ENCODE measurements at regions not wholly inside any gene's neighbourhood (a gene's known extent, or its start where the extent isn't known, plus 50 kb on each side); places are given as distances from the start of the nearest gene placed in this dataset.
"Not testable (repeated sequence)": the region's sequence is repeated elsewhere in the genome, so short reads cannot be mapped to it uniquely, and the experiment has no call there.

DNA sequence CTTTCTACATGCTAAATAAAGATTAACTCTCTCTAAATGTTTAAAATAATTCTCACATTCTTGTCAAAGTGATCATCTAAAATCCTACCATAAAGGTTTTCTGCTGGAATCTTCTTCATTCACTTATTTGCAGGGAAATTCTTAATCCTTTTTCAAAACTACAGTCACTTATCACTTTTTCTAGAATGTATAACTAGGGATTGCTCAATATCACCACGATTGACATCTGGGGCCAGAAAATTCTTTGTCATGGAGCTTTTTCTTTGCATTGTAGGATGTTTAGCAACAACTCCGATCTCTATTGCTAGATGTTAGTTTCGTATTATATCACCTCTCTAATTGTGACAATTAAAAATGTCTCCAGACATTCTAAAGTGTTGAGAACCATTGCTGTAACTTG lies 344.9 kb upstream of the PIK3R1 start:
- DNase-seq = no peak

DNA sequence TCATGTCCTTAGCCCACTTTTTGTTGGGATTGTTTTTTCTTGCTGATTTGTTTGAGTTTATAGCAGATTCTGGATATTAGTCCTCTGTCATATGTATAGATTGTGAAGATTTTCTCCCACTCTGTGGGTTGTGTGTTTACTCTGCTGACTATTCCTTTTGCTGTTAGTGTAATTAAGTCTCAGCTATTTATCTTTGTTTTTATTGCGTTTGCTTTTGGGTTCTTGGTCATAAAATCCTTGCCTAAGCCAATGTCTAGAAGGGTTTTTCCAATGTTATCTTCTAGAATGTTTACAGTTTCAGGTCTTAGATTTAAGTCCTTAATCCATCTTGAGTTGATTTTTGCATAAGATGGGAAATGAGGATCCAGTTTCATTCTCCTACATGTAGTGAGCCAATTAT lies 351.2 kb upstream of the PIK3R1 start:
- not testable (repeated sequence) for DNase-seq

DNA sequence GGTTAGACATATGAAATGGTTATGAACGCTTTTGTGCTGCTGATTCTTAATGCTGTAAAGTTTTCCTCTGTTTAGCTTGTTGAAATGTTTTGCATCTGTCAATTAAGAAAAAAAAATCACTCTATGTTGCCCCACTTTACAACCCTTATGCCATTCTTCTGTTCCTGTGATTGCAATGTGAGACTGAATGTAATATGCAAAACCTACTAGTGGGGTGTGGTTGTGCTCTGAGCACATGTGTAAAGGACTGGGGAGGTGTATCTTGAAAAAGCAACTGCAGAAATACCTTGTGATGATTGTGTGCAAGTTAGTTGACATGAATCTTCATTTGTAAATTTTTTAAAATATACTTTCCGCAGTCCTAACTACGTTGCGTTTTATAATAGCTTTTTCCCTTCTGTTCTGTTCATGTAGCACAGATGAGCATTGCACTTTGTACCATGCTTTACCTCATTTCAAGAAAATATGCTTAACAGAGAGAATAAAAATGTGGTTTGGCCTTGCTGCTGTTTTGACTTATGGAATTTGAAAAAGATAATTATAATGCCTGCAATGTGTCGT lies 357.0 kb upstream of the PIK3R1 start:
- no peak for DNase-seq

DNA sequence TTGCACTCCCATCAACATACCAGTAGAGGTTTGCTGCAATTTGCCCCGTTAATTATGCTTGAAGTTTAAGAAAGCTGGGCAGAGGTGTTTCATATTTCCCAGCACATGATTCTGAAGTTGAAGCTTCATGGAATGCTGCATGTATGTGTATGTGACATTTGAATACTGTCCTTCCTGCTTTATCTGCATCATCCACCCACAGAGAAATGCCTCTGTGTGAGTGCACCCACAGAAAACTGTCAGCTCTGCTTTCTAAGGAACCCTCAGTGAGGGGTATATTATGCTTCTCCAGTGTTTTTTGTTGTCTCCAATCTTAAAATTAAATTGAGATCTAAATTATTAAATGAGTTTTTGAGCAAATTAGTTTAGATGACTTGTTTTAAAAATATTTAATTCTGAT lies 358.1 kb upstream of the PIK3R1 start:
- peak; percentile 14 to 20 (median 19) for DNase-seq

DNA sequence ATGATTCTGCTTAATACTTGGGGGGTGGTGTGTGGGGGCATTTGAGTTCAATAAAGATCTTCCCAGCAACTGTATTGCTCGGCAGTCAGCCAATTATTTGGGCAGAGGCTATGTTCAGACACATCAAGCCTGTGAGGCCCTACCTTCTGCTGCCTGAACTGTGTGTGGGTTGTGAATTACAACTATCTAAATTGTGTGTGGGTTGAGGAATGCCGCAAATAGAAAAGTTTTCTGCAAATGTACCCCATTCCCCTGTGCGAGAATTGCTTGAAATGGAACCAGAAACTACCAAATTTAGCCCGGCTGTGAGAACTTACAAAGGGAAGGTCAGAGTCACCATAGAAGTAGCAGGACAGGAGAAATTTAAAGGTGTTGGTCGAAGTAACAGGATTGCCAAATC lies 360.0 kb upstream of the PIK3R1 start:
- no peak for DNase-seq

DNA sequence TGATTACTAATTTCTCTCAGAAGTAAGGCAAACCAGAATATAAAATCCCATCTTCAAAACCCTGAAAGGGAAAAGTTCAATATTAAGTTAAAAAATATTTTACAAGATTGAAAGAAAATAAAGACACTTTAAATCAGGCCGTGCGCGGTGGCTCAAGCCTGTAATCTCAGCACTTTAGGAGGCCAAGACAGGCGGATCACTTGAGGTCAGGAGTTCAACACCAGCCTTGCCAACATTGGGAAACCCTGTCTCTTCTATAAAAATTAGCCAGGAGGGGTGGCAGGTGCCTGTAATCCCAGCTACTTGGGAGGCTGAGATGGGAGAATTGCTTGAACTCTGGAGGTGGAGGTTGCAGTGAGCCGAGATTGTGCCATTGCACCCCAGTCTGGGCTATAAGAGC lies 364.6 kb upstream of the PIK3R1 start:
- not testable (repeated sequence) for DNase-seq

DNA sequence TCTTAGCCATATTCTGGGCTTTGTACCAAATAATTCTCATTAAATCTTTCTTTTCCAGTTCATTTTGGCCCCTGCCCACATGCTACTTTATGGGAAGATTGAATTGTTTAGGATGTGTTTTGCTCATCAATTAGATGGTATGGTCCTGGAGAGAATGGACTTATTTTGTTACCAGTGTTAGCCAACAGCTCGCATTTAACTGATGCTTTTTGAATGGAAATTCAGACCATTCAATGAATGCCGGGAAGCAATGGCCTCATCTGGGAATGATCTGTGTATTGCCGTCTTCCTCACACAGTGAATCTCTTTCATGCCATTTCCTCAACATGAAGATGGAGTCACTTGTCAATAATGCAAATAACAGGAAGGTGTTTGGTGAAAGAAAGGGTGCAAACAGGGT lies 370.6 kb upstream of the PIK3R1 start:
- DNase-seq = no peak

DNA sequence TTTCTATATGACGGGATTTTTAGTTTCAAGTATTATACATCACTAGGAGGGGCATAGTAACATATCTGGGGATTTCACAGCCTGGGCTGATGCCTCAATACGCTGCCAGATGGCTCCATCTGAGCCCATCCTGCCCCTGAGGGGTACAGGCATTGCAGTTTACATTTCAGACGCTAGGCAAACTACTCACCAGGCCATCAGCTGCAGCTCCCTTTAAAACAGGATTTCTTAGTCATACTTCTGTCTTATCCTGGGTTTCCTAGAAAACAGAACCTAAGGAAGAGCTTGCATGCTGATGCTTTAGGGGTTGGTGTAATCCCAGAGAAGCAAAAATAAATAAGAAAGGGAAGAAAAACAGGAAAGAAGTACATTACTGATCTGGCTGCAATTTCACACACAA lies 372.8 kb upstream of the PIK3R1 start:
- DNase-seq = no peak

DNA sequence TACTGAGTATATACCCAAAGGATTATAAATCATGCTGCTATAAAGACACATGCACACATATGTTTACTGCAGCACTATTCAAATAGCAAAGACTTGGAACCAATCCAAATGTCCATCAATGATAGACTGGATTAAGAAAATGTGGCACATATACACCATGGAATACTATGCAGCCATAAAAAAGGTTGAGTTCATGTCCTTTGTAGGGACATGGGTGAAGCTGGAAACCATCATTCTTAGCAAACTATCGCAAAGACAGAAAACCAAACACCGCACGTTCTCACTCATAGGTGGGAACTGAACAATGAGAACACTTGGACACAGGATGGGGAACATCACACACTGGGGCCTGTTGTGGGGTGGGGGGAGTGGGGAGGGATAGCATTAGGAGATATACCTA lies 378.3 kb upstream of the PIK3R1 start:
- not testable (repeated sequence) for DNase-seq

DNA sequence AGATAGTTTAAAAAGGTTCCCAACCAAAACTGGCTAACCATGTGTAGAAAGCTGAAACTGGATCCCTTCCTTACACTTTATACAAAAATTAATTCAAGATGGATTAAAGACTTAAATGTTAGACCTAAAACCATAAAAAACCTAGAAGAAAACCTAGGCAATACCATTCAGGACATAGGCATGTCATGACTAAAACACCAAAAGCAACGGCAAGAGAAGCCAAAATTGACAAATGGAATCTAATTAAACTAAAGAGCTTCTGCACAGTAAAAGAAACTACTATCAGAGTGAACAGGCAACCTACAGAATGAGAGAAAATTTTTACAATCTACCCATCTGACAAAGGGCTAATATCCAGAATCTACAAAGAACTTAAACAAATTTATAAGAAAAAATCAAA lies 379.1 kb upstream of the PIK3R1 start:
- not testable (repeated sequence) for DNase-seq

DNA sequence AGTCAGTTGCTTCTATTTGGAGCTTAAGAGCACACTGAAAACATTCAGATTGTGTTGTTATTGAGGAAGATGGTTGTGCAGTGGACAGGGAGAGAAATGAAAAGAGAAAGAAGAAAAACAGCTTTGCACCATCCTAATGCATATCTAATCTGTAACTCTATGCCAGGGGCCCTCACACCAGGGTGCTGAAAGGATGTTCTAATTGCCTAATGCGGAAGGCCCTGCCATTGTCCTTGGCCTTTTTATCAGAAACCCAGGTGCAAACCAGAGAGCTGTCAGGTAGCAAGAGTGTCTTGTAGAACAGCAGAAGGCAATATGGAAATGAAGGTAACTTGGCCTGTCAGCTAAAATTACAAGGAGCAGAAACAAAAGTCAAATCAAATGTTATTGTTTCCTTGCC lies 384.5 kb upstream of the PIK3R1 start:
- DNase-seq = no peak

DNA sequence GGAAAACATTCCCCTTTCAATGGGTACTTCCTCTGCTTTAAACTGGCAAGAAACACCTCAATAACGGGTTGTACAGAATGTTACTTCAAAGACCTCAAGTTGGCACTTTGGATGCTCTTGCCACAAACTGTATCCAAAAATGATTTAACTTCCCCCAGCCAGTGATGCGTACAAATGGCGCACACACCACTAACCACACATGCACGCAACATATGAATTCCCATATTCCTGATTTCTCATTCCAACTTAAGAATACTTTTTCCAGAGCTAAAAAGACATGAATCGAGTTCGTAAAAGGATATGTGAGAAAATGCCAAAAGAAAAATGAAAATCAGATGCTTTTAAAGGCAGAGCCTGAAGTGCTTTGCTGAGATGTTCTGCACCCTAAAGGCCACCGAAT lies 388.0 kb upstream of the PIK3R1 start:
- DNase-seq = no peak

DNA sequence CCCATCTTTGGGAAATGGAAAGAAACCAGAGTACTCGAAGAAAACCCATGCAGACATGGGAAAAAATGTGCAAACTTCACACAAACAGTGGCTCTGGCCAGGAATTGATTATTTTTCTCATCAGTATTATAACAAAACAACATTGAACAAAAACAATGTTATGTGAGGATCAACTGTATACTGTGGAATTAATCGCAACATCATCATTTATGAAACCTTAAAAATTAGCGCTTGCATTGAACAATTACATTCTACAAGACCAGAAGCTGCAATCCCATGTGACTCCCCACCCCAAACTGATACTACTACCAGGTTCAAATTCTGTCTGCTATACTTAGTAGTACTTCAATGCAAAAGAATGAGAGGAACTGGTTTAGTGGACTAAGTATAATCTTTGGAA lies 390.7 kb upstream of the PIK3R1 start:
- DNase-seq = no peak

DNA sequence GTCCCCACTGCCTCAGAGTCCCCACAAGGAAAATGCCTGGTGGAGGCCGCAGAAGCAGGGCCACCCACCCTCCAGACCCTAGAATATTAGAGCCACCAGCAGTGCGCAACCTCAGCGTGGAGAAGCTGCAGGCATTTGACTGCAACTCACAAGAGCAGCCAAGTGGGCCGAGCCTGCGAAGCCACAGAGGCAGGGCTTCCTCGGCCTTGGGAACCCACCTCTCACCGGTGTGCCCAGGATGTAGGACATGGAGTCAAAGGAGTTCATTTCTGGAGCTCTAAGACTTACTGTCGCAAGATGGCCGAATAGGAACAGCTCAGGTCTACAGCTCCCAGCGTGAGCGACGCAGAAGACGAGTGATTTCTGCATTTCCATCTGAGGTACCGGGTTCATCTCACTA lies 397.9 kb upstream of the PIK3R1 start:
- no peak for DNase-seq

DNA sequence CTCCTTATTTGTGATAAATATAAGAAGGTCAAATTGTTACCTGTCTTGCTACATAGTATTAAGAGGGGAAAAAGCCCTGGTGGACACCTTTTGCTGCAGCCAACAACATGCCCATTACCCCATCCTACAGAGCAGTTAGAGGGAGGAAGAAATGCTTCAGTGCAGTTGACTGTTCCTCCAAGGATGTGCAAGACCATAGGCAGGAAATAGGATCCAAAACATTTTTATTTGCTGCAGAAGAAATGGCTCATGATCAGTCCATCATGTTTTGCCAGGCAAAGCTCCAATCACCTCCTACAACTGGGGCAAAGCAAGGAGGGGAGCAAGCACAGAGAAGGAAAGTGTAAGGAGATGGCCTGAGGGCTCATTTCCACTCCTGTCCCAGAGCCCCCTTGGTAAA lies 399.1 kb upstream of the PIK3R1 start:
- DNase-seq = no peak

DNA sequence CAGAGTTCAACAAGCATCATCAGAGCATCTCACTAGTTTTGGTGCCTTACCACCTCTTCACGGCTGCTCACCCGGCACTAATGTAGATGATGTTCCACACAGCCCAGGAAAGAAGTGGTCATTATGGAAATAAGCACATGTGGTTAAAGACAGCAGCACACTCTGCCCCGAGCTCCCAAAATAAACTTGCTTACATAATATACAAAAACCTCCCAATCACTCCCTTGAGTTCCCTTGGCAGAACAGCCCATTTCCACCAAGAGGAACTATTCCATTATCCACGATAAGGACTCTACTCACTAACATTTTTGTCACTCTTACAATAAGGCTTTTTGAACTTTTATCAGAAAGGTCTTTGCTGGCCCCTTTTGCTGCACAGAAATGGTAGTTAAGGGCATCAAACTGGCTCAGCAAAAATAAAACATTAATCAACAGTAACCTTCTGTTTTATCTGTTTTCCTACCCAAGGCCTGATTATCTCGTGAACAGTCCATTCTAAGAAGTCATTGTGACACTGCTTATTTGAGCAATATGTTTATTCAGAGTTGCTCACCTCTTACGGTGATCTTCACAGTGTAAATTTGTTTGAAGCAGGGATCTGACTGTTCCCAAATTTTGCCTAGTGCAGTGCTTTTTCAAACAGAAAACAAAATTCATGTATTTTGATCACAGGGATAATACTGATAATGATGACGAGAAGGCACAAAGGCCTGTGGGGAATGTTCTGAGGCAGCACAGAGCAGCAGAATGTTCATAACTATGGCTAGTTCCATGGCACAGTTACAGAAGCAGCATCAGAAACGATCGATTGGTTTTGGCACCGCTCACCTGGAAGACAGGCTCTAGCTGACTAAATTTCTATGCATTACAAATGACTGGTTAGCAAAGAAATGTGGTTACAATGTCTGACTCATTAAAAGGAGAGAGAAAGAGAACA lies 399.8 kb upstream of the PIK3R1 start:
- peak in 2 of 3 donors; percentile 7 to 21 for DNase-seq

DNA sequence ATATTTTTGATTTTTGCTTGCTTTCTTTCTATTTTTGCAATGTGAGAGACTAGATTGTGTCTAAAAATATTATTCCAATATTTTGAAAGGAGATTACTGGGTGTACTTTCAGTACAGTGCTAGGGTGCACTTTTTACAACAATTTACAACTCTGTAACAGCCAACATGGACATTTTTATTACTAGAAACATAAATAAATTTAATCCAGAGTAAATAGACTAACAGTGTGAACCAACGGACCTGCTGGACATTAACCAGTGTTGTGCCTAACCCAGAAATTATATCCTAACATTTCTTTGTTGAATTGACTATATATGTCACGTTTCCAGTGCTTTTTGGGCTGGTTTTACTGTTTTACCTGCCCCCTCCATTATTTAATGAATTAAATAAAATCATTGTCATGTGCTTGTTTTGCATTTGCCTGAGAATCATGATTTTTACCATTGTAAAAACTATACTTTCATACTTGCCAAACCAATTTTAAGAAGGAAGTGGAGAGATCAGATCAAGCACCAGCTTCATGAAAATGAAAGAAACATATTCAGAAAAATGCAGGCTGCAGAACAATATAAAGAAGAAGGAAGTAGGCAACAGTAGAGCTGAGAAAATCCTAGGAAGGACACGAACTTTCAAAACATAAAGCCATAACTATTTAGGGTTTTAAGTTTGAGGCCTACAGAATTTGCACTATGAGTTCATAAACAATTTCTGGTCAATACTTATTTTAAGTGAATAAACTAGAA lies 400.8 kb upstream of the PIK3R1 start:
- DNase-seq = peak in 1 of 3 donors; percentile 22

DNA sequence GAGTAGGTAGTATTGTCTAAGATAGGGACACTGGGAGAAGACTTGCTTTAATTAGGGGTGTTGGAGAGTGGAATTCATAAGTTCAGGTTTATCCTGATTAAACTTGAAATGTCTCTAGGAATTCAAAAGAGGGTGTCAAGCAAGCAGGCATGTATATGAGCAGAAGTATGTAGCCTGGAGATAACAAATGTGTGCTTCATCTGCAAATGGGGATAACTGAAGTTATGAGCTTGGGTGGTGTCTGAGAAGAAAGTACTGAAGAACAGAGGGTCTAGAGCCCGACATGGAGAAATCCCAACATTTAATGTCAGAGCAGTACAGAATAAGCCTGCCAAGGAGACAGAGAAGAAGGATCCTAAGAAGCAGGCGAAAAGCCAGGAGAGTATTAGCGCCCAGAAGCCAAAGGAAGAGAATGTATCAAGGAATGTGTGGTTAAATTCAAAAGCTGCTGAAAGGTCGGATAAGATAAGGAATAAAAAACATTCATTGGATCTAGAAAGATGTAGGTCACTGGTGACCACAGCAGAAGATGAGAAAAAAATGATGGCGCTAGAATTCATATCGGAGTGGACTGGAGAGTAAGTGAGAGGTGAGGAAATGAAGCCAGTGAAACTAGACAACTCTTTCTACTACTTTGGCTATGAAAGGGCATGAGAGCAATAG lies 401.5 kb upstream of the PIK3R1 start:
- no peak for DNase-seq

DNA sequence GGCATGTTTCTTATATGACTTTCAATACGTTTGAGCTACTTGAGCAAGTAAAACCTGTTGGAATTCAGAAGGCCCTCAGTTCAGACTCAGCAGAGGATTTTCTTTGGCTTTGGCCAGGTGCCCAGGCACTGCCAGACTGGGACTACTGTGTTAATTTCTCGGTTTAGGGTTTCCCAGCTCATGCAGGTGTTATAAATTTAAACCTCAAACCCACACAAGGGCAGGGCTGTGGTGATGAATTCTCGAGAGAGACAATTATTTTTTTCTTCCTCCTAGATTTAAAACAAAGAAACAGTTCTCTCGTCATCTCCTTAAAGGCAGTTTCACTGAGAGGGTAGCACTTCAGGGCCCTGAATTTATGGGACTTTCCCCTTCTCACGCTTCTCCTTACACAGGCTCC lies 406.0 kb upstream of the PIK3R1 start:
- no peak for DNase-seq

DNA sequence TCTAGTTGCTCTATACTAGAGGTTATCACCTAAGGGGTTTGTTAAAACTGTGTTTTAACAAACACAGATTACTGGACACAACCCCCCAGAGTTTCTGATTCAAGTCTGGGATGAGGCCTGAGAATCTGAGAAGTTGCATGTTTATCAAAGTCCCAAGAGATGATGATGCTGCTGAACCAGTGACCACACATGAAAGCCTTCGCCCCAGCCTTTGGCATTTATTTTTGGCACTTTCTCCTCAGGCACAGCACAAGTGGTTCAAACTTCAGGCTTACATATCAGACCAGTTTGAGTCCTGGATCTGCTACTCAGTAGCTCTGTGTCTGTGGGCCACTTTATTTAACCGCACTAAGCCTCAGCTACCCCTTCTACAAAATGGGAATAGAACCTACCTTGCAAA lies 407.2 kb upstream of the PIK3R1 start:
- DNase-seq = no peak

DNA sequence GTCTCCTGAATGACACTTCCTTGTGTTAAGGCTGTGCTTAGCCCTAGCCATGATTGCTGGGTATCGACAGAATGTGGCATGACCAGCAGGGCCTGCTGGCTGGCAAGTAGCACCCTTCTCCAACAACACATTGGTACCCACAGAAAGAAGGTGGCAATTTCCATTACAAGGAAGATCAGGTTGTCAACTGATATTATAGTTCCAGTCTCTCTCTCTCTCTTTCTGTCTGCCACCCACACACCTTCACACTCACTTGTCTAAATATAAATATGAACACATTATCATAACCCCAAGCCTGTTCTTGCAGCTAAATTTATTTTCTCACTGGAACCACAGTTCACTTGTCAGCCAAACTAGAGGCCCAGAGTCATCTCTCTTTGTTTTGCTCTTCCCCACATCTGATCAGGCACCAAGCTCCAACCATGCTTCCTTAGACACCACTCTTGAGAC lies 408.1 kb upstream of the PIK3R1 start:
- no peak for DNase-seq

DNA sequence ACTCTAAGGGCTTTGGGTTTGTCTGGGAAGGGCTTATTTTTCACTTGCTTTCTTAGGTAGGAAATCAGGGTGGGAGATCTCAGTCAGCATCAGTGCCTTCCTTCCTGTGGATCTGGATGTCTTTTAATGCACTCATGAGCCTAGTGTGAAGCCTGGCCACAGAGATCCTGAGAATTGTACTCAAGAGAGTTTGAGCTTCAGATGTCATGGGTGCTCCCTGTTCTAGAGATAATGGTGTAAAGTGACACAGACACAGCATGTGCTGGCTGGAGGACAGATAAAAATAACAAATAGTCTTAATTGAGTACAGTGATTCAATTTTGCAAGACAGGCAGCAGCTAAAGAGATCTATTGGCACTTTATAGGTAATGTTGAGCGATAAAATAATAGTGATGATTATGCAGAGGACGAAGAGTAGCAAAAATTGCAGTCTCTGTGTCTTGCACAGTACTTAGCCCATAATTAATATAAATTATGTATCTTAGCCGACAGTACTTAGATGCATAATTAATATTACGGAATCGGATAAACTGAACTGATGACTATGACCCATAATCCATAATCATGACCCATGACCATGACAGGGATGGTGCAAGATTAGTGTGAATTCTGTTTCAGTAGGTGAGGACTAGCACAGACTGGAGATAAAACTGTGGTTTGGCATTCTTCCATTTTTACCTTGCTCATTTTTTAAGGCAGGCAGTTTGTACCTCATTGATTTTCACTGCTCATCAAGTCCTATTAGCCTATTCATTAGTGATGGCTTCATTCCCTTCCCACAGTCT lies 408.7 kb upstream of the PIK3R1 start:
- no peak for DNase-seq

All from suppressor macrophage treated with lipopolysaccharide for 1 hour (primary cell).